Sigmoid colon (tissue), 4 donors: ENCODE measurements at regions not wholly inside any gene's neighbourhood (a gene's known extent, or its start where the extent isn't known, plus 50 kb on each side); places are given as distances from the start of the nearest gene placed in this dataset.

Source experiments
- CTCF ChIP-seq, 4 experiments: fragments of 450-650 bp in 3 of 4; fragments of 200-600 bp in 1 of 4; IDR thresholded peaks; one replicate each; pipeline ENCODE4 v1.5.1; 2016 to 2019; ENCODE audit warnings: antibody characterized with exemption in 4 of 4, mild to moderate bottlenecking in 3 of 4, moderate library complexity in 2 of 4
- POLR2AphosphoS5 ChIP-seq, 4 donors: sonication (generic); formaldehyde crosslinking; IDR thresholded peaks; one replicate each; pipeline ENCODE4 v1.6.1; 2017; ENCODE audit warnings: antibody characterized with exemption in 4 of 4

DNA sequence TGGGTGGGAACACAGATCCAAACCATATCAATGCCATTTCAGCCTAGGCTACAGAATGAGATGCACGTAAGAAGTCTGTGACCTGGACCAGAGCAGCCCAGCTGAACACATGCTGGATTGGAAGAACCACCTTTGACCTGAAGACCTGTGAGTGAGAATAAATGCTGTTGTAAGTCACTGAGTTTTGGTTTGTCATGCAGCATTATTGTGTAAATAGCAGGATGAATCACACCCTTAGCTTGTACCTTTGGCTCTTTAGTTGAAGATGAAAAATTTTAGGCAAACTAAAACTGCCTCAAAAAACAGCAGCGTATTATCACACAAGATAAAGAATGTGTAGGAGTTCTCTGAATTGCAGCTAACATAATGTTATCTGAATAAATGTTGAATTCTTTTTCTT lies 199.4 kb upstream of the LRIG3 start:
- no peak for TF ChIP-seq POLR2AphosphoS5 (IDR thresholded peaks at IDR 0.05)
- TF ChIP-seq CTCF (IDR thresholded peaks at IDR 0.05) = no peak
